ENCODE measurements at regions not wholly inside any gene's neighbourhood (a gene's known extent, or its start where the extent isn't known, plus 50 kb on each side); places are given as distances from the start of the nearest gene placed in this dataset.
"Not testable (repeated sequence)": the region's sequence is repeated elsewhere in the genome, so short reads cannot be mapped to it uniquely, and the experiment has no call there.

GRCh38 chr1:206297145-206298031 lies 94.0 kb downstream of the SRGAP2 start:
- H3K36me3 Mint-ChIP-seq (ENCODE audit: low read depth); H3K27me3 Mint-ChIP-seq; DNase-seq; POLR2A ChIA-PET; H3K9me3 Mint-ChIP-seq; CTCF ChIA-PET; H3K27ac Mint-ChIP-seq; H3K4me3 Mint-ChIP-seq; H3K4me1 Mint-ChIP-seq: not testable (repeated sequence)

GRCh38 chr1:206298032-206298392 lies 94.7 kb downstream of the SRGAP2 start:
- H3K36me3 Mint-ChIP-seq (ENCODE audit: low read depth); DNase-seq; H3K27ac Mint-ChIP-seq; H3K4me1 Mint-ChIP-seq; H3K27me3 Mint-ChIP-seq; H3K4me3 Mint-ChIP-seq; POLR2A ChIA-PET; H3K9me3 Mint-ChIP-seq; CTCF ChIA-PET: not testable (repeated sequence)

- H3K27me3 Mint-ChIP-seq; H3K4me1 Mint-ChIP-seq; DNase-seq; H3K36me3 Mint-ChIP-seq (ENCODE audit: low read depth); H3K4me3 Mint-ChIP-seq; H3K27ac Mint-ChIP-seq; CTCF ChIA-PET; H3K9me3 Mint-ChIP-seq; POLR2A ChIA-PET: not testable (repeated sequence)
These were observed 95.9 kb downstream of the SRGAP2 start for GRCh38 chr1:206299181-206299791.

GRCh38 chr1:206299942-206300341 lies 96.6 kb downstream of the SRGAP2 start:
- H3K36me3 Mint-ChIP-seq (ENCODE audit: low read depth); H3K27ac Mint-ChIP-seq; H3K27me3 Mint-ChIP-seq; H3K4me1 Mint-ChIP-seq; DNase-seq; POLR2A ChIA-PET; CTCF ChIA-PET; H3K4me3 Mint-ChIP-seq; H3K9me3 Mint-ChIP-seq: not testable (repeated sequence)

- POLR2A ChIA-PET, H3K4me1 Mint-ChIP-seq, H3K9me3 Mint-ChIP-seq, H3K4me3 Mint-ChIP-seq, CTCF ChIA-PET, H3K27me3 Mint-ChIP-seq, H3K27ac Mint-ChIP-seq, DNase-seq: not testable (repeated sequence)
- peaks cover 15% of the 10 kb centered on the region for H3K36me3 Mint-ChIP-seq (ENCODE audit: low read depth)
These were observed 98.7 kb downstream of the SRGAP2 start for GRCh38 chr1:206302056-206302455.

- H3K27me3 Mint-ChIP-seq, H3K27ac Mint-ChIP-seq, DNase-seq, CTCF ChIA-PET, POLR2A ChIA-PET, H3K4me1 Mint-ChIP-seq, H3K9me3 Mint-ChIP-seq, H3K4me3 Mint-ChIP-seq: not testable (repeated sequence)
- peaks cover 15% of the 10 kb centered on the region for H3K36me3 Mint-ChIP-seq (ENCODE audit: low read depth)
These were observed 104.1 kb downstream of the SRGAP2 start for GRCh38 chr1:206307442-206307841.

GRCh38 chr1:206310948-206311347 lies 107.6 kb downstream of the SRGAP2 start:
- H3K27me3 Mint-ChIP-seq; H3K36me3 Mint-ChIP-seq (ENCODE audit: low read depth); DNase-seq; POLR2A ChIA-PET; H3K4me1 Mint-ChIP-seq; CTCF ChIA-PET; H3K4me3 Mint-ChIP-seq; H3K27ac Mint-ChIP-seq; H3K9me3 Mint-ChIP-seq: not testable (repeated sequence)

GRCh38 chr1:206311611-206312273 lies 108.4 kb downstream of the SRGAP2 start:
- H3K27me3 Mint-ChIP-seq; H3K27ac Mint-ChIP-seq; H3K36me3 Mint-ChIP-seq (ENCODE audit: low read depth); H3K9me3 Mint-ChIP-seq; POLR2A ChIA-PET; CTCF ChIA-PET; H3K4me1 Mint-ChIP-seq; H3K4me3 Mint-ChIP-seq; DNase-seq: not testable (repeated sequence)

GRCh38 chr1:206312274-206312665 lies 108.9 kb downstream of the SRGAP2 start:
- H3K4me1 Mint-ChIP-seq, result not testable (repeated sequence)

GRCh38 chr1:206314951-206315636 lies 111.8 kb downstream of the SRGAP2 start:
- H3K4me3 Mint-ChIP-seq; CTCF ChIA-PET; H3K27ac Mint-ChIP-seq; DNase-seq; POLR2A ChIA-PET; H3K27me3 Mint-ChIP-seq; H3K9me3 Mint-ChIP-seq; H3K36me3 Mint-ChIP-seq (ENCODE audit: low read depth); H3K4me1 Mint-ChIP-seq: not testable (repeated sequence)

More at GRCh38 chr1:206312274-206312665, 108.9 kb downstream of the SRGAP2 start:
- DNase-seq; H3K4me3 Mint-ChIP-seq; H3K27me3 Mint-ChIP-seq; CTCF ChIA-PET; H3K36me3 Mint-ChIP-seq (ENCODE audit: low read depth); POLR2A ChIA-PET; H3K9me3 Mint-ChIP-seq; H3K27ac Mint-ChIP-seq: not testable (repeated sequence)

- H3K4me1 Mint-ChIP-seq; H3K9me3 Mint-ChIP-seq; H3K36me3 Mint-ChIP-seq (ENCODE audit: low read depth); H3K27ac Mint-ChIP-seq; H3K4me3 Mint-ChIP-seq; CTCF ChIA-PET; DNase-seq; POLR2A ChIA-PET; H3K27me3 Mint-ChIP-seq: not testable (repeated sequence)
These were observed 113.6 kb downstream of the SRGAP2 start for GRCh38 chr1:206316901-206317300.

GRCh38 chr1:206317878-206318514 lies 114.7 kb downstream of the SRGAP2 start:
- POLR2A ChIA-PET; CTCF ChIA-PET; H3K27me3 Mint-ChIP-seq; DNase-seq; H3K4me1 Mint-ChIP-seq; H3K36me3 Mint-ChIP-seq (ENCODE audit: low read depth); H3K9me3 Mint-ChIP-seq; H3K27ac Mint-ChIP-seq; H3K4me3 Mint-ChIP-seq: not testable (repeated sequence)

GRCh38 chr1:206320227-206320626 lies 116.9 kb downstream of the SRGAP2 start:
- H3K27me3 Mint-ChIP-seq; H3K27ac Mint-ChIP-seq; H3K9me3 Mint-ChIP-seq; DNase-seq; H3K4me1 Mint-ChIP-seq; H3K36me3 Mint-ChIP-seq (ENCODE audit: low read depth); H3K4me3 Mint-ChIP-seq; POLR2A ChIA-PET; CTCF ChIA-PET: not testable (repeated sequence)
